ENCODE measurements at regions not wholly inside any gene's neighbourhood (a gene's known extent, or its start where the extent isn't known, plus 50 kb on each side); places are given as distances from the start of the nearest gene placed in this dataset.

DNA sequence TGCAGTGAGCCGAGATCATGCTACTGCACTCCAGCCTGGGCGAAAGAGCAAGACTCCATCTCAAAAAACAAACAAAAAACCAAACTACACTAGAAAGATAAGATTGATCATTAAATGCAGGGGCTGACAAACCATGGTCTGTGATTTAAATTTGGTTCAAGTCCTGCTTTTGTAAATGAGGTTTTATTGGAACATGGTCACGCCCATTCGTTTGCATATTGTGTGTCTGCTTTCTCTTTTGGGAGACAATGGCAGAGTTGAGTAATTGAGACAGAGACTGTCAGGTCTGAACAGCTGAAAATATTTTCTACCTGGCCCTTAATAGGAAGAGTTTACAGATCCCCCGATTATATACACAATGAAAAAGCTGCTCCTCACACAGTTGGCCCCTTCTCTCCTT, 235.5 kb upstream of the EEF2KMT start:
- H3K27ac ChIP-seq (ENCODE audit: low read depth, low read length): no peak overlapping the region
- H3K27me3 ChIP-seq (ENCODE audit: low read length): no peaks in the 10 kb centered on the region
- H3K36me3 ChIP-seq (ENCODE audit: low read length): no peaks in the 10 kb centered on the region
- H3K9me3 ChIP-seq (ENCODE audit: insufficient read depth, low read length): no peaks in the 10 kb centered on the region
- no peak overlapping the region for H3K9ac ChIP-seq (ENCODE audit: low read length)
- H3F3A ChIP-seq (ENCODE audit: insufficient read depth): no peaks in the 10 kb centered on the region
- H3K4me2 ChIP-seq (ENCODE audit: low read depth, low read length, poor library complexity, severe bottlenecking): no peak overlapping the region
- no peak overlapping the region for H3K4me3 ChIP-seq (ENCODE audit: insufficient read depth, low read length, poor library complexity, severe bottlenecking)
- H3K79me2 ChIP-seq (ENCODE audit: insufficient read depth, low read length): no peaks in the 10 kb centered on the region
- no peaks in the 10 kb centered on the region for H4K20me1 ChIP-seq (ENCODE audit: low read depth, low read length)
- TF ChIP-seq, protein P1, sequence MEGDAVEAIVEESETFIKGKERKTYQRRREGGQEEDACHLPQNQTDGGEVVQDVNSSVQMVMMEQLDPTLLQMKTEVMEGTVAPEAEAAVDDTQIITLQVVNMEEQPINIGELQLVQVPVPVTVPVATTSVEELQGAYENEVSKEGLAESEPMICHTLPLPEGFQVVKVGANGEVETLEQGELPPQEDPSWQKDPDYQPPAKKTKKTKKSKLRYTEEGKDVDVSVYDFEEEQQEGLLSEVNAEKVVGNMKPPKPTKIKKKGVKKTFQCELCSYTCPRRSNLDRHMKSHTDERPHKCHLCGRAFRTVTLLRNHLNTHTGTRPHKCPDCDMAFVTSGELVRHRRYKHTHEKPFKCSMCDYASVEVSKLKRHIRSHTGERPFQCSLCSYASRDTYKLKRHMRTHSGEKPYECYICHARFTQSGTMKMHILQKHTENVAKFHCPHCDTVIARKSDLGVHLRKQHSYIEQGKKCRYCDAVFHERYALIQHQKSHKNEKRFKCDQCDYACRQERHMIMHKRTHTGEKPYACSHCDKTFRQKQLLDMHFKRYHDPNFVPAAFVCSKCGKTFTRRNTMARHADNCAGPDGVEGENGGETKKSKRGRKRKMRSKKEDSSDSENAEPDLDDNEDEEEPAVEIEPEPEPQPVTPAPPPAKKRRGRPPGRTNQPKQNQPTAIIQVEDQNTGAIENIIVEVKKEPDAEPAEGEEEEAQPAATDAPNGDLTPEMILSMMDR (IDR thresholded peaks at IDR 0.05; ENCODE audit: insufficient read depth, low read length, poor library complexity, severe bottlenecking): no peak
- no peak for TF ChIP-seq EZH2phosphoT487 (conservative IDR thresholded peaks at IDR 0.05; ENCODE audit: low read length)
- H3K9me2 ChIP-seq (replicated peaks; ENCODE audit: insufficient read depth, low read length): no peaks in the 10 kb centered on the region
- H2AFZ ChIP-seq (ENCODE audit: low read depth, low read length, severe bottlenecking): no peak overlapping the region

DNA sequence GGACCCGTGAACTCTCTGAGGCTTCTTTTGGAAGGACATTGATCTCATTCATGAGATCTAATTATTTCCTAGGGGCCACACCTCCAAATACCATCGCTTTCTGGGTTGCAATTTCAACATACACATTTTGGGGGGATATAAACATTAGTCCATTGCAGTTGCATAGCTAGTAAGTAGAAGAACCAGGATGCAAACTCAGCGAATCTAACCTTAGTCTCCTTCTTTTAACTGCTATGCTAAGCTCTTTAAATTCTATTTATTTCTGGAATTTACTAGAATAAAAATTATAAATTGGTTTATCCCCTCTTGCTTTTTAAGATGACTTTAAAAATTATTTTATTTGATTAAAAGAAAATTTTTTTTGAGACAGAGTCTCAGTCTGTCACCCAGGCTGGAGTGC, 232.5 kb upstream of the EEF2KMT start:
- Histone ChIP-seq H3K9me2 (replicated peaks; ENCODE audit: insufficient read depth, low read length) (no peaks in the 10 kb centered on the region), H2AFZ (ENCODE audit: low read depth, low read length, severe bottlenecking) (no peak overlapping the region), H3K27me3 (ENCODE audit: low read length) (no peaks in the 10 kb centered on the region), H3K4me3 (ENCODE audit: insufficient read depth, low read length, poor library complexity, severe bottlenecking) (no peak overlapping the region), H3K27ac (ENCODE audit: low read depth, low read length) (no peak overlapping the region), H4K20me1 (ENCODE audit: low read depth, low read length) (no peaks in the 10 kb centered on the region), H3K9me3 (ENCODE audit: insufficient read depth, low read length) (no peaks in the 10 kb centered on the region), H3K79me2 (ENCODE audit: insufficient read depth, low read length) (no peaks in the 10 kb centered on the region), H3F3A (ENCODE audit: insufficient read depth) (no peaks in the 10 kb centered on the region), H3K36me3 (ENCODE audit: low read length) (no peaks in the 10 kb centered on the region), H3K4me2 (ENCODE audit: low read depth, low read length, poor library complexity, severe bottlenecking) (no peak overlapping the region), H3K9ac (ENCODE audit: low read length) (no peak overlapping the region)
- no peak for TF ChIP-seq EZH2phosphoT487 (conservative IDR thresholded peaks at IDR 0.05; ENCODE audit: low read length)
- TF ChIP-seq, protein P1 (IDR thresholded peaks at IDR 0.05; ENCODE audit: insufficient read depth, low read length, poor library complexity, severe bottlenecking): no peak

DNA sequence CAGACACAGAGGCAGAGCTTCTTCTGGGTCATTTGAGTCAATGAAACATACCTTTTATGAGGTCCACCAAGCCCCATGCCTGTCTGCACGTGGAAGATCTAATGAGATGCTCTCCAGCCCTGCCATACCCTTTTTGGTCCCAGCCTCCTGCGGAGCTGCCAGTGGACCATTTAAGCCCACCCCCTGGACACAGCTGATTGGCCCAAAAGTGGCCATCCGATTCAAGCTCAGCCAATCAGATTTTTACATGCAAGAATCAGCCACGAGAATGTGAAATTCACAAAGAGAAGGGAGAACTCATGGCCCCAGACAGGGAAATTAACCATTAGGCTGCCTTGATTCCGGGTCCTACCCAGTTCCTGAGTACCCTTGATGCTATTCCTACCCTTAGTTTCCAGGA, 231.0 kb upstream of the EEF2KMT start:
- no peak for TF ChIP-seq EZH2phosphoT487 (conservative IDR thresholded peaks at IDR 0.05; ENCODE audit: low read length)
- Histone ChIP-seq H3K27me3 (ENCODE audit: low read length) (no peaks in the 10 kb centered on the region), H3K79me2 (ENCODE audit: insufficient read depth, low read length) (no peaks in the 10 kb centered on the region), H3K4me2 (ENCODE audit: low read depth, low read length, poor library complexity, severe bottlenecking) (no peak overlapping the region), H3K27ac (ENCODE audit: low read depth, low read length) (no peak overlapping the region), H3K36me3 (ENCODE audit: low read length) (no peaks in the 10 kb centered on the region), H3K4me3 (ENCODE audit: insufficient read depth, low read length, poor library complexity, severe bottlenecking) (no peak overlapping the region), H3K9ac (ENCODE audit: low read length) (no peak overlapping the region), H2AFZ (ENCODE audit: low read depth, low read length, severe bottlenecking) (no peak overlapping the region), H3F3A (ENCODE audit: insufficient read depth) (no peaks in the 10 kb centered on the region), H4K20me1 (ENCODE audit: low read depth, low read length) (no peaks in the 10 kb centered on the region), H3K9me2 (replicated peaks; ENCODE audit: insufficient read depth, low read length) (no peaks in the 10 kb centered on the region), H3K9me3 (ENCODE audit: insufficient read depth, low read length) (no peaks in the 10 kb centered on the region)

DNA sequence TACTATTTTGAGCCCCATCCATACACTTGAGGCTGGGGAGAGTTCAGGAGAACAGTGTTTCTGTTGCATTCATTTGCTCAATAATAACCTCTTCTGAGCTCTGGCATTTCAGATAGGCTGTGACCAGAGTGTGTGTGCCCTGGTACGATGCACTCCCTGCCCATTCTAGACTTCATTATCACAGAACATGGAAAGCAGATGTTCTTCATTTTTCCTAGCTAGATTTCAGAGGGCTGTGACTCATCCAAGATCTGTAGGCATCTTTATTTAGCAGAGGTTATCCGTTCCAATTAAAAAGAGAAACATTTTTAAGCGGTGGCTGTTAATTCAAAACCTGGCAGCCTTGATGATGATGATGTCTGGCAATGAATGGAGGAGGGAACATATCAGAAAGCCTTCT, 228.8 kb upstream of the EEF2KMT start:
- Histone ChIP-seq H3K4me2 (ENCODE audit: low read depth, low read length, poor library complexity, severe bottlenecking) (no peak overlapping the region), H3K27me3 (ENCODE audit: low read length) (no peaks in the 10 kb centered on the region), H3F3A (ENCODE audit: insufficient read depth) (no peaks in the 10 kb centered on the region), H3K9me2 (replicated peaks; ENCODE audit: insufficient read depth, low read length) (no peaks in the 10 kb centered on the region), H3K27ac (ENCODE audit: low read depth, low read length) (no peak overlapping the region), H3K79me2 (ENCODE audit: insufficient read depth, low read length) (no peaks in the 10 kb centered on the region), H3K36me3 (ENCODE audit: low read length) (no peaks in the 10 kb centered on the region), H4K20me1 (ENCODE audit: low read depth, low read length) (no peaks in the 10 kb centered on the region), H3K9ac (ENCODE audit: low read length) (no peak overlapping the region), H2AFZ (ENCODE audit: low read depth, low read length, severe bottlenecking) (no peak overlapping the region), H3K9me3 (ENCODE audit: insufficient read depth, low read length) (no peaks in the 10 kb centered on the region), H3K4me3 (ENCODE audit: insufficient read depth, low read length, poor library complexity, severe bottlenecking) (no peak overlapping the region)
- TF ChIP-seq EZH2phosphoT487 (conservative IDR thresholded peaks at IDR 0.05; ENCODE audit: low read length): no peak
- TF ChIP-seq, protein P1 (IDR thresholded peaks at IDR 0.05; ENCODE audit: insufficient read depth, low read length, poor library complexity, severe bottlenecking): no peak

Measured in SU-DHL-6 (cell line).